Smooth muscle cell (in vitro differentiated cells): ENCODE measurements at regions not wholly inside any gene's neighbourhood (a gene's known extent, or its start where the extent isn't known, plus 50 kb on each side); places are given as distances from the start of the nearest gene placed in this dataset.
"Not testable (repeated sequence)": the region's sequence is repeated elsewhere in the genome, so short reads cannot be mapped to it uniquely, and the experiment has no call there.

Source experiments
- DNase-seq: peaks from one replicate; lab custom pipeline; 2025; ENCODE audit not compliant: unreplicated experiment; lab: John Stamatoyannopoulos, UW
- H2AFZ ChIP-seq: fragments of 200-600 bp; sonication (generic); 2 replicates; pipeline ENCODE4 v1.6.0; 2016; ENCODE audit warnings: antibody characterized with exemption, low read depth, mild to moderate bottlenecking
- H3F3A ChIP-seq: fragments of 200-600 bp; sonication (generic); 2 replicates; pipeline ENCODE4 v1.6.0; 2017; ENCODE audit warnings: antibody characterized with exemption, low read depth
- H3K27ac ChIP-seq: fragments of 200-600 bp; sonication (generic); 2 replicates; pipeline ENCODE4 v1.5.1; 2016; ENCODE audit warnings: low read depth, mild to moderate bottlenecking
- H3K27me3 ChIP-seq: fragments of 200-600 bp; sonication (generic); 2 replicates; pipeline ENCODE4 v1.6.1; 2016; ENCODE audit warnings: low read depth, mild to moderate bottlenecking
- H3K36me3 ChIP-seq: fragments of 200-600 bp; sonication (generic); 2 replicates; pipeline ENCODE4 v1.5.1; 2016; ENCODE audit warnings: low read depth
- H3K4me1 ChIP-seq: fragments of 200-600 bp; sonication (generic); 2 replicates; pipeline ENCODE4 v1.5.1; 2016; ENCODE audit warnings: low read depth
- H3K4me2 ChIP-seq: fragments of 200-600 bp; sonication (generic); 2 replicates; pipeline ENCODE4 v1.6.0; 2016; ENCODE audit warnings: mild to moderate bottlenecking
- H3K4me3 ChIP-seq: fragments of 200-600 bp; sonication (generic); 2 replicates; pipeline ENCODE4 v1.5.1; 2016; ENCODE audit warnings: mild to moderate bottlenecking
- H3K79me2 ChIP-seq: fragments of 200-600 bp; sonication (generic); 2 replicates; pipeline ENCODE4 v1.6.0; 2016; ENCODE audit warnings: low read depth, mild to moderate bottlenecking
- H3K9ac ChIP-seq: fragments of 200-600 bp; sonication (generic); 2 replicates; pipeline ENCODE4 v1.6.0; 2016; ENCODE audit warnings: low read depth
- H3K9me3 ChIP-seq: fragments of 200-600 bp; sonication (generic); replicated peaks from 2 replicates; pipeline ENCODE4 v1.5.1; 2016; ENCODE audit warnings: low read depth
- H4K20me1 ChIP-seq: fragments of 200-600 bp; sonication (generic); 2 replicates; pipeline ENCODE4 v1.6.0; 2016; ENCODE audit warnings: low read depth
- WGBS: methylation state at CpG from one replicate; pipeline ENCODE4 v1.1.7; 2016; ENCODE audit warnings: low lambda C conversion rate; 5-methylcytosine and 5-hydroxymethylcytosine counted together
- TF ChIP-seq, protein P1 (sequence below): fragments of 200-600 bp; sonication (generic); IDR thresholded peaks from 2 replicates; pipeline ENCODE4 v1.5.1; 2017; ENCODE audit warnings: borderline replicate concordance, mild to moderate bottlenecking, antibody characterized with exemption; ENCODE audit not compliant: insufficient read depth, poor library complexity, severe bottlenecking

DNA sequence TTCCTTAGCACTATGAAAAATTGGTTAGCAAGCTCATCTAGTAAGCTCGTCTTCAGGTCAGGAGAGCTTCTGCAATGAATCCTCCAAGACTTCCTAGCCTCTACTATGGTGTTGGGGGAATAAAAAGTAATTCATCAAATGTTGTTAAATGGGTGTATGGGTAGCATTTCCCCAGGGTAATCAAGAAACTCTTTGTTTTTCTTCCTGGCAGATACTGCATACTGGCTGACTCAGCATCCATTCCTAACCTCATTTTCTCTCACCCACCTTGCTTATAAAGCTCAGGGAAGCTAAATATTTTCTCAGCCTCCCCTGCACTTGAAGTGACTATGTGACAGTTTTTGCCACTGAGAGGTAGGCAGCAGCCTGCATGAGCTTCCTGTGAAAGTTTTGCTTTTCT lies 83.4 kb downstream of the MAB21L3 start:
- Histone ChIP-seq H3F3A (no peaks in the 10 kb centered on the region), H3K4me1 (no peaks in the 10 kb centered on the region), H3K79me2 (no peaks in the 10 kb centered on the region), H4K20me1 (no peaks in the 10 kb centered on the region), H3K9me3 (no peaks in the 10 kb centered on the region), H3K4me3 (no peak overlapping the region), H3K27ac (no peak overlapping the region), H3K36me3 (no peaks in the 10 kb centered on the region), H2AFZ (no peak overlapping the region), H3K4me2 (no peak overlapping the region), H3K9ac (no peak overlapping the region), H3K27me3 (peaks cover 22% of the 10 kb centered on the region)
- TF ChIP-seq, protein P1, sequence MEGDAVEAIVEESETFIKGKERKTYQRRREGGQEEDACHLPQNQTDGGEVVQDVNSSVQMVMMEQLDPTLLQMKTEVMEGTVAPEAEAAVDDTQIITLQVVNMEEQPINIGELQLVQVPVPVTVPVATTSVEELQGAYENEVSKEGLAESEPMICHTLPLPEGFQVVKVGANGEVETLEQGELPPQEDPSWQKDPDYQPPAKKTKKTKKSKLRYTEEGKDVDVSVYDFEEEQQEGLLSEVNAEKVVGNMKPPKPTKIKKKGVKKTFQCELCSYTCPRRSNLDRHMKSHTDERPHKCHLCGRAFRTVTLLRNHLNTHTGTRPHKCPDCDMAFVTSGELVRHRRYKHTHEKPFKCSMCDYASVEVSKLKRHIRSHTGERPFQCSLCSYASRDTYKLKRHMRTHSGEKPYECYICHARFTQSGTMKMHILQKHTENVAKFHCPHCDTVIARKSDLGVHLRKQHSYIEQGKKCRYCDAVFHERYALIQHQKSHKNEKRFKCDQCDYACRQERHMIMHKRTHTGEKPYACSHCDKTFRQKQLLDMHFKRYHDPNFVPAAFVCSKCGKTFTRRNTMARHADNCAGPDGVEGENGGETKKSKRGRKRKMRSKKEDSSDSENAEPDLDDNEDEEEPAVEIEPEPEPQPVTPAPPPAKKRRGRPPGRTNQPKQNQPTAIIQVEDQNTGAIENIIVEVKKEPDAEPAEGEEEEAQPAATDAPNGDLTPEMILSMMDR: no peak
- WGBS: 82% methylated on average over 1 of the region's 1 CpG
- no peak for DNase-seq

DNA sequence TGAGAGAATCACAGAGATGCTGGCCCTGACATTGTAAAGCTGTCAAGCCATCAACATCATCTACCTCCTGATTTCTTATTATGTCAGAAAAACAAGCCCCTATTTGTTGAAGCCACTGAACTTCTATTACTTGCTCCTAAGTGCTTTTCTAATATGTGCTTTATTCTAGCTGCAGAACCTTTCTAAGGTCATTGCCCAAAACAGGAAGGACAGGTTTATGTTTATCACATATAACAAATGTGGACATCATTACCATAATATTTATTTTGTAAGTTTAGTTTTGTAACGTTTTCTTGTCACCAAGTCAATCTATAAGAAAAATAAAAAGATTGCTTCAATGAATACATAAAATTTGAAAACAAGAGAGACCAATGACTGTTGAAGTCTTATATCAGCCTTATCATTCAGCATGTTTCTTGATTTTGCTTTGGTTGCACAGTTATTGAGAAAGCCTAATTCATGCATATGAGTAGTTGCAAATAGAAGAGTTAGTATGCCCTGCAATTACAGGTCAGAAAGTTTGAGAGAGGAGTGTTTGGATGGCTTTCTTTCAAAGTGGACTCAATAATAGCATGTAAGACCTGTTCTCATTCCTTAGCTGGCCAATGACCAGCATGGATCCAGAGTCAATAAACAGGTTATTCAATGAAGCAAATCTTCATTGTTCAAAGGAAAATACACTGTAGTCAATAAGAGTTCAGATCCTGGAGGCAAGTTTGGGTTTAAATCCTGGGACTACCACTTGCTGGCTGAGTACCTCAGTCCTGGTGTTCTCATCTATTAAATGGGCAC lies 84.1 kb downstream of the MAB21L3 start:
- no peaks in the 10 kb centered on the region for H3F3A ChIP-seq
- H3K9me3 ChIP-seq: no peaks in the 10 kb centered on the region
- H3K4me1 ChIP-seq: no peaks in the 10 kb centered on the region
- H3K4me3 ChIP-seq: no peak overlapping the region
- no peaks in the 10 kb centered on the region for H3K36me3 ChIP-seq
- no peak overlapping the region for H3K27ac ChIP-seq
- no peaks in the 10 kb centered on the region for H3K79me2 ChIP-seq
- no peaks in the 10 kb centered on the region for H4K20me1 ChIP-seq
- TF ChIP-seq, protein P1: no peak
- H2AFZ ChIP-seq: no peak overlapping the region
- no peak for DNase-seq
- no peak overlapping the region for H3K4me2 ChIP-seq
- H3K27me3 ChIP-seq: peaks cover 26% of the 10 kb centered on the region
- H3K9ac ChIP-seq: no peak overlapping the region
- WGBS: 58% methylated on average over 1 of the region's 1 CpG

DNA sequence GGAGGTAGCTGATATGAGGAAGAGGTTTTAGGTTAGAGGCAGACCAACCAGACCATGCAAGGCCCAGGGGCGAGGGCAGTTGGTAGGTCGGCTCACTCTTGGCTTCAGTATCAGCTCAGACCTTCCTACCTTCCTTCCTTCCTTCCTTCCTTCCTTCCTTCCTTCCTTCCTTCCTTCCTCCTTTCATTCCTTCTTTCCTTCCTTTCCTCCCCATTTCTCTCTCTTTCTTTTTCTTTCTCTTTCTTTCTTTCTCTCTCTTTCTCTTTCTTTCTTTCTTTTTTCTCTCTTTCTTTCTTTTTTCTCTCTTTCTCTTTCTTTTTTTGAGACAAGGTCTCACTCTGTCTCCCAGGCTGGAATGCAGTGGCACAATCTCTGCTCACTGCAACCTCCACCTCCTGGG lies 89.1 kb downstream of the MAB21L3 start:
- not testable (repeated sequence) for H3K79me2 ChIP-seq, H3K4me3 ChIP-seq, H3K36me3 ChIP-seq, H4K20me1 ChIP-seq, H2AFZ ChIP-seq, DNase-seq, H3K9me3 ChIP-seq, H3K9ac ChIP-seq, H3K4me2 ChIP-seq, H3K4me1 ChIP-seq, H3F3A ChIP-seq, H3K27ac ChIP-seq
- 100% methylated on average over 2 of the region's 2 CpGs for WGBS
- H3K27me3 ChIP-seq: peaks cover 17% of the 10 kb centered on the region

DNA sequence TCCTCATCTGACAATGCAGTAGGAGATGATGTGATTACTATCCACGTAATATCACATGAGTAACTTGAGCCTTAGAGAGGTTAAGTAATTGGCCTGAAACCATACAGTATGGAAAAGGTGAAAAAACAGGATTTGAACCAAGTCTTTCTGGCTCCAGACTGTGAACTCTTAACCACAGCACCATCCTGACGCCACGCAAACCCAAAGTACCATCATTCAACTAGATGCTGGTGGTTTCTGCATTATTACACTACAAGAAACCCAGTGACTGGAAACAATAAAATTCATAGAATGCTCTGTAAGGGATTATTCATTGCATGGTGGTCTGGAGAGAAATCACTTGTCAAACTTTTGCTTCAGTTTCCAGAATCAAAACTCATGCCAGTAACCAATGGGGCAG lies 90.7 kb downstream of the MAB21L3 start:
- Histone ChIP-seq H3K27ac (no peak overlapping the region), H3K4me2 (no peak overlapping the region), H3K9me3 (no peaks in the 10 kb centered on the region), H4K20me1 (no peaks in the 10 kb centered on the region), H2AFZ (no peak overlapping the region), H3K4me3 (no peak overlapping the region), H3K9ac (no peak overlapping the region), H3K27me3 (peaks cover 12% of the 10 kb centered on the region), H3K36me3 (no peaks in the 10 kb centered on the region), H3F3A (no peaks in the 10 kb centered on the region), H3K4me1 (no peaks in the 10 kb centered on the region), H3K79me2 (no peaks in the 10 kb centered on the region)
- TF ChIP-seq, protein P1: no peak
- WGBS: 88% methylated on average over 3 of the region's 3 CpGs
- no peak for DNase-seq
